GM12864 (cell line): ENCODE measurements at regions not wholly inside any gene's neighbourhood (a gene's known extent, or its start where the extent isn't known, plus 50 kb on each side); places are given as distances from the start of the nearest gene placed in this dataset.

Experiments used
- DNase-seq: peaks from one replicate; pipeline ENCODE4 v3.0.0-alpha.2; 2011; ENCODE audit warnings: low read depth
- H3K4me3 ChIP-seq: 2 replicates; pipeline ENCODE4 v1.5.1; 2011; ENCODE audit warnings: mild to moderate bottlenecking, low read depth, low read length, control low read depth
- TF ChIP-seq, protein P1 (sequence below): IDR thresholded peaks from 2 replicates; pipeline ENCODE4 v1.5.1; 2011; ENCODE audit warnings: low read depth, mild to moderate bottlenecking, moderate library complexity, low read length, control low read depth, inconsistent platforms; ENCODE audit errors: missing control alignments

DNA sequence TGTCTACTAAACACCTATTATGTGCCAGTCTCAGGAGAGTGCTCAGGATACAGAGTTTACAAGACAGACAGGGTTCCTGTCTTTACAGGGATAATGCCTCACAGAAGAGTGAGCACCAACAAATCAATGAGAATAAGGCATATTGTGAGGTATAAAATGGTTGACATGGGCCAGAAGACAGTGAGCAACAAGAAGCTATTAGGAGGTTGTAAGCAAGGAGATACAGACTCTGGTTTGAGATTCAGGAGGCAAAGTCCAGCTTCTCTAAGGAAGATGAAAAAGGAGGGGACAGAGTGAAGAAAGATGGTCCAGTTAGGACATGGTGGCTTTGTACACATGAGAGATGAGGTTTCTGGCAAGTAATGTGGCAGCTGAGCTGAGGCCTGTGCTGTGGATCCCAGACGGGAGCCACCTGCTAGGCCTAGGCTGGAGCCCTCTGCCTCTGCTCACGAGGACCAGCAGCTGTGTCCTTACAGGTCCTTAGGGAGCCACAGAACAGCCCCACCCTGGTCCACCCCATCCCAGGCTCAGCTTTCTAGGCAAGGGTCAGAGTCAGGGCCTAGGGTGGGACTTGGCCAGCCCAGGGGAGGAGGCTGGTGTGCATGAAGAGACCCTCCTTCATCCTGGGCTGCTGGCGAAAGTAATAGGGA is 110.5 kb downstream of the ZNF280B start:
- TF ChIP-seq, protein P1, sequence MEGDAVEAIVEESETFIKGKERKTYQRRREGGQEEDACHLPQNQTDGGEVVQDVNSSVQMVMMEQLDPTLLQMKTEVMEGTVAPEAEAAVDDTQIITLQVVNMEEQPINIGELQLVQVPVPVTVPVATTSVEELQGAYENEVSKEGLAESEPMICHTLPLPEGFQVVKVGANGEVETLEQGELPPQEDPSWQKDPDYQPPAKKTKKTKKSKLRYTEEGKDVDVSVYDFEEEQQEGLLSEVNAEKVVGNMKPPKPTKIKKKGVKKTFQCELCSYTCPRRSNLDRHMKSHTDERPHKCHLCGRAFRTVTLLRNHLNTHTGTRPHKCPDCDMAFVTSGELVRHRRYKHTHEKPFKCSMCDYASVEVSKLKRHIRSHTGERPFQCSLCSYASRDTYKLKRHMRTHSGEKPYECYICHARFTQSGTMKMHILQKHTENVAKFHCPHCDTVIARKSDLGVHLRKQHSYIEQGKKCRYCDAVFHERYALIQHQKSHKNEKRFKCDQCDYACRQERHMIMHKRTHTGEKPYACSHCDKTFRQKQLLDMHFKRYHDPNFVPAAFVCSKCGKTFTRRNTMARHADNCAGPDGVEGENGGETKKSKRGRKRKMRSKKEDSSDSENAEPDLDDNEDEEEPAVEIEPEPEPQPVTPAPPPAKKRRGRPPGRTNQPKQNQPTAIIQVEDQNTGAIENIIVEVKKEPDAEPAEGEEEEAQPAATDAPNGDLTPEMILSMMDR: no peak
- no peak overlapping the region for H3K4me3 ChIP-seq
- no peak for DNase-seq

DNA sequence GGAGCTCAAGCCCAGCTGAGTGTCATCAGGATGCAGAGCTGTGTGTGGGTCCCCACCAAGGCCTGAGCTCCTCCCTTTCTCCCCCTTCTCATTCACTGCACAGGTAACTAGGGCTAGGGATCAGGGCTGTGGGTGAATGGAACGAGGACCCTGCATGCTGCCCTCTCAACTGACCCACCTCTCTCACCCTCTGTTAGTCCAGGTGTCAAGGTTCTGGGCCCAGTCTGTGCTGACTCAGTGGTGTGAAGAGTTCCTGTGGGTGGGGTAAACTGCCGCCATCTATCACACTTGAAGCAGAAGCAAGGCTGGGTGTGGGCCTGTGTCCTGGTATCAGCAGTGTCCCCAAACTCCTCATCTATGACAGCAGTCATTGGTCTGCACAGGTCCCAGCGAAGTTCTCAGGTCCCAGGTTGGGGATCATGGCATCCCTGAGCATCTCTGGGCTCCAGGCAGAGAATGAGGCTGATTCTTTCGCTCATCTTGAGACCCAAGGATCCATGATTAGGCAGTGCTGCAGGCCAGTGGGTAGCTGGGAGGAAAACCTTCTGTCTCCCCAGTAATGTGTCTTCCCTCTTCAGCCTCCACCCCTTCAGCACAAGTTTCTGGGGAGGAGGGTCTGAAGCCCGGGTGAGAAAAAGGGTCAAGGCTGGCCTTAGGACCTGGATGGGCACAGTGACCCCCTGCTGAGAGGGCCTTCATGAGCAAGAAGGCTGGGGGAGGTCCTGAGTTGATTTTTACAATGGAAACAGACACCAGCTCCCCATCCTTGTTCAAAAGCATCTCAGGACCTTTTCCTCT is 109.8 kb downstream of the ZNF280B start:
- H3K4me3 ChIP-seq: no peak overlapping the region
- no peak for DNase-seq
- TF ChIP-seq, protein P1: no peak

DNA sequence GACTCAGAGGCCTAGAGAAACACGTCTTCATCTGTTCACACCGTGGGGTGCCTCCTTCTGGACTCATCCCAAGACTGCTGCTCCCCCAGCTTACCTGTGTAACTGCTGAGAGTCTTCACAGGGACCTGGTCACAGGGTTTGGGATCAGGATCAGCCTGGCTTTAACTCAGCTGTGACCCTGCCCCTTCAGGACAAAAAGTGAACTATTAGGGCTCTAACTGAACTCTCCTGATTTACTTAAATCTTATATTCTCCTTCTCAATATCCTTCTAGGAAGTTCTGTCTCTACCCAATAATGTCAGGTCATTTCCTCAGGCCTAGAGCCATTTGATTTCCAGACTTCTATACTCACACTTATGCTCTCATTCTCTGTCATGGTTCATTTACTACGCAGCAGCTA is 108.4 kb downstream of the ZNF280B start:
- DNase-seq: no peak
- H3K4me3 ChIP-seq: no peak overlapping the region
- TF ChIP-seq, protein P1: peak; percentile 8

DNA sequence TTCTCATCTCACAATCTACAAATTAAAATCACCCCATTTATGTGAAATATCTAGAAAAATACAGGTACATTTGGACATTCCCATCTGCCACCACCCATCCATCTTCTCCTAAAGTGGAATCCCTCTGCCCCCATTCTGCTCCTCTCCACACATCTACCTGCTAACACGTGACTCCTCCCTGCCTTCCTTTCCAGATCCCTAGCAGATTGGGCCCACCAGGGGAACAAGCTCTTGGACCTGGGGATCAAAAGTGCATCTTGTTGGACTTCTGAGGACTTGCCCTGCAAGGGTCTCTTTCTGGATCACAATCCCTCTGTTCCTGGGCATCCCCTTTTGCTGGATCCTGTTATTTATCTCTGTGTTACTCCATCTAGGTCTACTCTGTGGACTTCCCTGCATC is 107.6 kb downstream of the ZNF280B start:
- DNase-seq: no peak
- H3K4me3 ChIP-seq: no peak overlapping the region
- TF ChIP-seq, protein P1: no peak

DNA sequence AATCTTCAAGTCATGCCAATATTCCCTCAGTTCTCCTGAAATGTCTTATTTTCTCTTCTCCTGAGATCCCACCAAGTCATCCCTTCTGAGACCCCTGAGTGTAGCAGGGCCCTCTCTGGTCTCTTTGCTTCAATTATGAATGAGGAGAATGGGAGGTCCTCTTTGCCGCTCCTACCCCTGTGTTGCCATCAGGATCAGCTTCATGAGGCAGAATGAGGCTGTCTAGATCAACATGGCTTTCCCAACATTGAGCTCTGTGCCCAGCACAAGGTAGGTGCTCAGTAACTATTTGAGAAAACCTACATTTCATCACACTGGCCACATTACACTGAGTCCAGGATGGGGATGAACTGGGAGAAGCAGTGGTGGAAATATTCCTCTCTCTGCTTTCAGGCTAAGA is 107.2 kb downstream of the ZNF280B start:
- TF ChIP-seq, protein P1: no peak
- H3K4me3 ChIP-seq: no peak overlapping the region
- DNase-seq: no peak

DNA sequence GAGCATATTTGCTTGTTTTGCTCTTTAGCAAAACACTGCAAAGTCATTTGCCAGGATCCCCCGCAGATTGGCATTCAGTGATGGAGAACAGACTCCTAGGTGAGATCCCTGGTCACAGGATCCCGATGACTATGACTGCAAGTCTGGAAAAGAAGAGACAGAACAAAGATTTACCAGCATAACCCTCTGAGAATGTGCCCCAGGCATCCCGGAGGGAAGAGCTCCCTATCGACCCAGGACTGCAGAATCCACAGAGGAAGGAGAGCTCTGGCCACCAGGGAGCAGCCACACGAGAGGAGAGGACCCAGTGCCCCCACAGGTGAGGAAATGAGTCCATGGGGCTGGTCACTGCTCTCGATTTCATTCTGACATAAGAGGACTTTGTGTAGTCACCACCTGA is 105.2 kb downstream of the ZNF280B start:
- TF ChIP-seq, protein P1: no peak
- DNase-seq: no peak
- H3K4me3 ChIP-seq: no peak overlapping the region
